DMS114 treated with DMSO at 0.1 percent for 48 hours (cell line): ENCODE measurements at regions not wholly inside any gene's neighbourhood (a gene's known extent, or its start where the extent isn't known, plus 50 kb on each side); places are given as distances from the start of the nearest gene placed in this dataset.
"Not testable (repeated sequence)": the region's sequence is repeated elsewhere in the genome, so short reads cannot be mapped to it uniquely, and the experiment has no call there.

Source experiments
- DNase-seq: peaks from one replicate; lab custom pipeline; 2025; ENCODE audit not compliant: unreplicated experiment; lab: John Stamatoyannopoulos, UW

DNA sequence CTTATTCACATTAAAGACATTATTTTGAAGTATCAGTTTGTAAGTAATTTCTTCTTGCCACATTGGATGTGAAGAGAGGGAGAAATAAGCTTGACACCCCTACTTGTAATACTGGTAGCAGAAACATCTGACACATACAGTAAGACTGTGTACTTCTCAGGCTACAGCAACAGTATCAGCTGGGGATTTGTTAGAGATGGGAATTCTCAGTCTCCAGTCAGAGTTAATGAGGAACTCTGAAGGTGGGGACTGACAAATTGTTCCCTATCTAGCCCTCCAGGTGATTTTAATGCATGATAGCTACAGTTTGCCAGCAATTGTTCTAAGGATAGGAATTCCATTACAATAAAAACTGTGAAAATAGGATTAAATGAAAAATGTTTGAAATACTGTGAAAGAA lies 524.8 kb downstream of the PRR16 start:
- DNase-seq = no peak

DNA sequence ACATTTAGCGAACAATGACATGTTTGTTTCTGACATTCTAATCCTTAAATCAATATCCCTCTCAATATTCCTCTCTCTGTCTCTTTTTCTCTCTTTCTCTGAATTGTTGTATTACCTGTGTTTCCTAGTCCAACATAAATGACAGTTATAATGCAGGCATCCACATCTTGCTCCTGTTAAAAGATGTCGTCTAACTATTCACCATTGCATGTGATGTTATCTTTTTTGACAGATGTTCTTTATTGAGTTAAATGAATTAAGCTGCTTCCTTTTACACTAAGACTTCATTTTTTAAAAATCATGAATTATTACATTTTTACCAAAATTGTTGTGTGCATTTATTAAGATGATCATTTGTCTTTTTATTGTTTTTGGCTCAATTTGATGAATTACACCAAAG lies 527.5 kb downstream of the PRR16 start:
- DNase-seq = no peak

DNA sequence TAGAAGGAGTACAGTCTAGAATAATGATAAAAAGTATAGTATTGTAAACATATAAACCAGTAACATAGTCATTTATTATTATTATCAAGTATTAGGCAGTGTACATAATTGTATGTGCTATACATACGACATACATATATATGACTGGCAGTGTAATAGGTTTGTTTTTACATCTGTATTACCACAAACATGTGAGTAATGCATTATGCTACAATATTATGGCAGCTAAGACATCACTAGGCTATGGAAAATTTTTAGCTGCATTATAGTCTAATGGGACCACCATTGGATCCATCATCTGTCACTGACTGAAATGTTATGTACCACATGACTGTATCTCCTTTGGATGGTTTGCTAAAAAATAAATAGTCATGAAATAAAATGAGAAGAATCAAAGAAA lies 530.0 kb downstream of the PRR16 start:
- DNase-seq = no peak

DNA sequence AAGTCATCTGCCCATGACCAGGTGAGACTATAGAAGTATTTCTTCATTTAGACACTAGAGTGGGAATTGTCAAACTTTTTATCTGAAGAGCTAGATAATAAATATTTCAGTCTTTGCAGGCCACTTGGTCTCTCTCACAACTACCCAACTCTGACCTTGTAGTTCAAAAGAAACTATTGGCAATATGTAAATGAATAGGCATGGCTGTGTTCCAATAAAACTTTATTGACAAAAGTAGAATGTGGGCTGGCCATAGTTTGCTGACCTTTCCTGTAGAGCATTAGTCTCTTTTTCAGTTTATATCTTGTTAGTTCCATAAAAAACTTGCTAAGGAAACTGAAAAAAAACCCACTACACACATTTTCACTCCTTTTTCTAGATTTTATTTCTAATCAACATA lies 535.5 kb downstream of the PRR16 start:
- no peak for DNase-seq

DNA sequence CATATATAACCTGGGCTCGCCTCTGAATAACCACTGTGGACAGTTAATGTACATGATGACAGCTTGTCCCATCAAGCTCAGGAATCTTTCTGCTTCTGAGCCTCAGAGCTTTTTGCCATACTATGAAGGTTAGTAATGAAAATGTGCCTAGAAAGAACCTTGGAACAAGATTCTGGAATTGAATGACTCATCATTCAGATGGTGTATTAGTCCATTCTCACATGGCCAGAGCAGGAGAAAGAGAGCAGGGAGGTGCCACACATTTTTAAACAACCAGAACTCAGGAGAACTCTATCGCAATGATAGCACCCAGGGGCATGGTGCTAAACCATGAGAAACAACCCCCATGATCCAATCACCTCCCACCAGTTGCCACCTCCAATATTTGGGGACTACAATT lies 542.1 kb downstream of the PRR16 start:
- DNase-seq = no peak

DNA sequence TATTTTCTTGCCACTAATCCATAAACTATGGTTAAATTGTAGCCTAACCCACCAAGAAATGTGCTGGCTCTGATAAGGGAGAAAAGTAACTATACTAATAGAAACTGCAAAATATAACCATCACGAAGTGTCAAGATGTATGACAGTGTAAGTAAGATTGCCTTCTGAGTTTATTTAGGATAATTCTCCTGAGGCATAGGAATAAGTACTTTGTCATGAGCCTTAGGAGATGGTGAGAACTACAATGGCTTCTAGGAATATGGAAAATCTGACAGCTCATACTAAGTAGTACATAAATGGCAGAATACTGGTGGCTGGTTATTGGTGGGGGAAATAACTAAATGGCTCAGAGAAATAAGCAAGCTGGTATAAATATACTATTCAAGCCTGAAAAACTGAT lies 543.9 kb downstream of the PRR16 start:
- no peak for DNase-seq

DNA sequence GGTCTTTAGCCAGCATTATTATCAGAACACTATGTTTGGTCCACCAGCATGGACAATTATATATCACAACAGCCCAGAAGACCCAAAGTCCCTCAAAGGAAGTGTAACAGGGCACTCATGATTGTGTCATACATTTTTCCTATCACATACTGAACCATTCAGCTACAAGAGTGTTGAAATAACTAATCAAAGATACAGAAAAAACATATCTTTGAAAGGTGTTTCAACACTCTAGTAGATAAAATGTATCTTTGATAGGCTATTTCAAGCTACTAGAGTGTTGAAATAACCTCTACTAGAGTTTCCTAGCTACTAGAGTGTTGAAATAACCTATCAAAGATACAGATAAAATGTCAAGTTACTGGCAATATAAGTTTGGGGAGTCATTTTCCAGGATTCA lies 545.0 kb downstream of the PRR16 start:
- no peak for DNase-seq

DNA sequence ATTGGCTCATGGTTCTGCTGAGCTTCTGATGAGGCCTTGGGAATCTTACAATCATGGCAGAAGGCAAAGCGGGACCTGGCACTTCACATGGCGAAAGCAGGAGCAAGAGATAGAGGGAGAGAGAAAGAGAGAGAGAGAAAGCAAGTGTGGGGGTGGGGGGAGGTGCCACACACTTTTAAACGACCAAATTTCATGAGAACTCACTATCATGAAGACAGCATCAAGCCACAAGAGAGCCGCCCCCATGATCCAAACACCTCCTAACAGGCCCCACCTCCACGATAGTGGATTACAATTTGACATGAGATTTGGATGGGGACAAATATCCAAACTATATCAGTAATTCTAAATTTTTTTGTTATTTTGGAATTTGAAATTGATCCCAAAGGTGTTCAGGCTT lies 553.9 kb downstream of the PRR16 start:
- DNase-seq = no peak

DNA sequence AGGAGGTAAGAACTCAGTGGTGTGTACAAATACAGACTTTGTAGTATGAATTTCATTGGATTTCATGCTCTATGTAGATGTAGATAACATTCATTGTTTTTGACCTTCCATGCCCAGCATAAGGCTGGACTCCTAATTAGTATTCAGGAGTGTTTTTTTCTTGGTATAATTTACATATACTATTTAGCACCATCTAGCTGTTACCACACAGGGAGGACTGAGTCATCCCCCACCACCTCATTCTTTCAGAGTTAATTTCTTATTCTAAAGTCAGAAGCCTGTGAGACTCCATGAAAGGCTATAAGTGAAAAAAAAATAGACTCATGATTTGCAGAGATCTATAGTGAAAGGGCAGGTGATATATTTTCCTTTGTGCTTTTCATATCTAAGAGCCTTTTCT lies 555.0 kb downstream of the PRR16 start:
- no peak for DNase-seq

DNA sequence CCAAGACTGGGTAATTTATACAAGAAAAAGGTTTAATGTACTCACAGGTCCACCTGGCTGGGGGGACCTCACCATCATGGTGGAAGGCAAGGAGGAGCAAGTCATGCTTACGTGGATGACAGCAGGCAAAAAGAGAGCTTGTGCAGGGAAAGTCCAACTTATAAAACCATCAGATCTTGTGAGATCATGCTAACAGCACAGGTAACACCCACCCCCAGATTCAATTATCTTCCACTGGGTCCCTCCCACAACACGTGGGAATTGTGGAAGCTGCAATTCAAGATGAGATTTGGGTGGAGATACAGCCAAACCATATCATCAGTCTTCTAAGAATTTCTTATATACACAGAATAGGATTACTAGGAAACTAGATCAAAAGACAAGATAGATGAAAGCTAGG lies 555.6 kb downstream of the PRR16 start:
- no peak for DNase-seq

DNA sequence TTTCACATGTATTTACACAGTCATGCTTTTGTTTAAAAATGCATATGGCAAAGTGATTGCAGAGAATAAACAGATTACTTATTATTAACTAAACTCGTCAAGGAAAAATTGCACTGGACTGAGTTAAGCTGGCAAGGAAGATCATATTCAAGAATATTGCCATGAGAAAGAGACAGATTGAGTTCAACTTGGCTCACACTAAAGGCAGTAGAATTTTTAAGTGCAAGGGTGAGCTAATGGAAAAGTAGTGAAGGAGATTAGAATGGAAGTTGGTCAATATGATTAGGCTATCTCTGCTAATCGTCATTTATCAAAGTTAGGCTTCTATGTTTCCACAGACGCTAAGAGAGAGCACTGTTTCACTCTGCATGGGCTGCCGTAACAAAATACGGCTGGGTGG lies 557.6 kb downstream of the PRR16 start:
- DNase-seq = no peak

DNA sequence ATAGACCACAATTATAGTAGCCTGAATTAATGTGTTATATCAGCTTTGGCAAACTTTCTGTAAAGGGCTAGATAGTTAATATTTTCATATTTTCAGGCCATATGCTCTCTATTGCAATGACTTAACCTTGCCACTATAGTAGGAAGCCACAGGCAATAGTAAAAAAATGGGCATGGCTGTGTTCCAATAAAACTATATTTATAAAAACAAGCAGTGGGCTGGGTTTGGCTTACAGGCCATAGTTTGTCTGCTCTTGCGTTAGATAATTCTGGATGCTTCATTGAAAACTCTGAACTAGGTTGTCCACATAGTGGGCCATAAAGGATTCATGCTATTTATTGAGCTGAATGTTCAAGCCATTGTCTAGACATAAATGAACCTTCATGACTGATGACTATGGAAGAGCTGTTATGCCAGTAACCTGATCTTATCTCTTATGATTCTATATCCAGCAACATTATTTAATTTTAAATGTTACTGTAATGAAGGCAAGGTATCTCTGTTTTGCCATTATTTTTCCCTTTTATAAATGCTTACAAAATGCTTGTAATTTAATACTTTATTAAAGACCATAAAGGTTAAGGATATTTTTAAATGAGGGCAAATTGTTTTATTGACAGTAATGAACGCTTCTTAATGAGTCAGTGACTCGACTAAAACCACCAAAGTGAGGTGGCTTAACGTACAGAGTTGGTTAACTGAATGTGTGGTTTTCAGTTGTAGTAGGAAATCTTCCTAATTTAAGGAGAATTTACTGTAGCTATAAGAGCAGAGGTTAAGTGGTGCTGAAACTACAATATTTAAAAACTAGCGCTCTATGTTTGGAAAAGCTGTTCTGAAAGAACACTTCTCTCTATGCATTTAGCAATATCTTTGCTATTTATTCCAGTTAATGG lies 560.6 kb downstream of the PRR16 start:
- no peak for DNase-seq

DNA sequence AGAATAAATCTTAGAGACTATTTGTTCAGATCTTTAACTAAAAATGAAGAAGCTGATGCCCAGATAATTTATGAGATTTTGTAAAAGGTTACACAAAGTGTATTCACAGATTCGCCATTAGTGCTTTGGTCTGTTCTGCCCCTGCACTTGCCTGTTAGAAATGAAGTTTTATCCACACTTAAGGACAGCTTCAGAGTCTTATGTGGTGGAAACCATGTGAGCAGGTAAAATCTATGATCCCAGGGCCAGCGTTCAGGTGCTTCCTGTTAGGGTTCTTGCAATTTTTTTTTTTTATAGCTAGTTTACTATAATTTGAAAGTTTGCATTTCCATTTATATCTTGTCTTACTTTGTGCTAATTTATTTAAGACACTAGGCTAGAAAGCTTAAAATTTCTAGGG lies 561.6 kb downstream of the PRR16 start:
- DNase-seq = no peak

DNA sequence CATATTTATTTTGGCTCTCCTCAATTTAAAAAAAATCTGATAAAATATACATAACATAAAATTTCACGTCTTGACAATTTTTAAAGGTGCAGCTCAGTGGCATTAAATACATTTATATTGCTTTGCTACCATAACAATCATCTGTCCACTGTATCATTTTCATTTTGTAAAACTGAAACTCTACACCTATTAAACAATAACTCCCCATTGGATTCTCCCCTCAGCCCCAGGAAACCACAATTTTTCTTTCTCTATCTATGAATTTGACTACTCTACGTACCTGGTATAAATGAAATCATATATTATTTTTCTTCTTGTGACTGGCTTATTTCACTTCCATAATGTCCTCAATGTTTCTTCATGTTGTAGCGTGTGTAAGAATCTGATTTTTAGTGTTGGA lies 563.5 kb downstream of the PRR16 start:
- DNase-seq = no peak

DNA sequence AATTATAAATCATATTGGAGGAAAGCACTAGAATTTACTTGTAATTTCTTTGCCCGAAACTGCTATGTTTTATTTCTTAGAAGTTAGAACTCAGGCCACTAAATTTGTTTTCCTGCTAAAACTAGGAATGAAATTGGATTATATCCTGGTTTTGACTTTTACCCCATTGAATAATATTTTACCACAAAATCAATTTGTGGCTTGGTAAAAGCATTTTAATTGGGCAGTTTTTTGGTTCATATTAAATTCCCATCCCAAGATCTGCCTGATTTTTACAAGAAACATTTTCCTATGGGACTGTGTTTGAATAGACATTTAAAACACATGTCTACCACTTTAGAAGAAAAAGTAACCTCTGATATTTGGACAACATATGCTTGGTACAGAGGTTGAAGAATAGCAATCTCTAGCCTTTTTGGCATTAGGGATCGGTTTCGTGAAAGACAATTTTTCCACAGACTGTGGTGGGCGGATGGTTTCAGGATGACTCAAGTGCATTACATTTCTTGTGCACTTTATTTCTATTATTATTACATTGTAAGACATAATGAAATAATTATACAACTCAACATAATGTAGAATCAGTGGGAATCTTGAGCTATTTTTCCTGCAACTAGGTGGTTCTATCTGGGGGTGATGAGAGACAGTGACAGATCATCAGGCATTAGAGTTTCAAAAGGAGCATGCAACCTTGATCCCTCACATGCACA lies 565.6 kb downstream of the PRR16 start:
- no peak for DNase-seq

DNA sequence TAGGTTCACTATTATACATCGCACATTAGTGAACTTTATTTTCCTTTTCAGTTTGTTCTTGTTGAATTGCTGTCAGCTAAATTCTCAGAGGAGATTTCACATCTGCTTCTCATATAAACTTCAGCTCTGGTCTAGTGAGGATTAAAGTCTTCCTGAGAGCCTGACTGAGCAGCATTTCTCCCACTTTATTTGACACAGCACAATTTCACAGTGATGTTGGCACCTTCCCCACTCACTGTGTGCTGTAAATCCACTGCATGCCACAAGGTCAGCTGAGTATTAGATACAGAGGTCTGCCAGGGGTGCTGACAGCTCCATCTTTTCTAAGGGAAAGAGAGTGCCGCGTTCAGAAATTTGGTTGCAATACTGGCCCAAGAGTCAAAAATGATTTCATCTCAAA lies 567.4 kb downstream of the PRR16 start:
- no peak for DNase-seq

DNA sequence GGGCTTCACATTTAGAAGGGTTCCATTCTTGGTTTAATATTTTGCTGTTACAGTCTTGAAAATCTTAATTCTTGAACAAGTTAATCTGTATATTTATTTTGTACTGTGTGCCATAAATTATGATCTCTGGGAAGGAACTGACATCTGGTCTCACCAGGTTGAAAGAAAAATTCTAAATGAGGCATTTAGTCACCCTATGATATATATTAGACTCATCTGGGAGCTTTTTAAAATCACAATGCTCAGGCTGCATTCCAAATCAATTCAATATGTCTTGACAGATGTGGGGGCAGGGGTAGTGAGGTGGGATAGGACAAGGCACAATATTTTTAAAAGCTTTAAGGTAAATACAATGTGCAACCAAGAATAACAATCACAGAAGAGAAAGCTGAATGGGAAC lies 569.2 kb downstream of the PRR16 start:
- no peak for DNase-seq

DNA sequence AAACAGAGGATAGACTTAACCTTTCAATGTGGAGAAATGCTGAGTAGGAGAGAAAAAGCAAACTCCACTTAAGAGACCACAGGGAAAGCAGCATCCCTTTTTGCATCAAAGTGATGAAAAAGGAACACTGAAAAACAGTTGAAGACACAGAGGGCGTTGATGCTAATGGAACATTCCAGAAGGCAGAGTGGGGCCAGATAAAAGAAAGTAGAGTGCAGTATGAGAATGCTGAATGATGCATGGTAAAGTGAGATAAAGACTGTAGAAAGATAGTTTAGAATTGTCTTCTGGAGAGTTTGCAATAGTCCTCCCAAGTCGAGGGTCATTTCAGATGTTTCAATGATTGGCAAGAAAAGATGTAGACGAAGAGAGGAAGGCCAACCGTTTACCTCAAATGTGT lies 574.3 kb downstream of the PRR16 start:
- DNase-seq = no peak

DNA sequence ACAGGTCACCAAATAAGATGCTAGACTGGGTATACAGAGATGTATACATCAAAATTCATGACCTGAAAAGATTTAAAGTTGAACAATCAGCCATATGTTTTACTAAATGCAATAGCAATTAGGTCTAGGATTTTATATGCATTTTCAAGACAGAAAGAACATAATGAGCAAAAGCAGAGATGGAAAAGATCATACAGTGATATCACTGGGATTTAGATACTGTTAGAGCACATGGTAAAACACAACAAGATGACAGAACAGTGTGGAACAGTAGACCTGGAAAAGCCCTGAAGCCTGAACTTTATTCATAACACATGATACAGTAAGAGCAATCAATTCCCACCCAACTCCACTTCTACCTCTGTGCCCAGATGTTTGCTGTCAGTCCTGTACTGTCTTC lies 585.9 kb downstream of the PRR16 start:
- no peak for DNase-seq

DNA sequence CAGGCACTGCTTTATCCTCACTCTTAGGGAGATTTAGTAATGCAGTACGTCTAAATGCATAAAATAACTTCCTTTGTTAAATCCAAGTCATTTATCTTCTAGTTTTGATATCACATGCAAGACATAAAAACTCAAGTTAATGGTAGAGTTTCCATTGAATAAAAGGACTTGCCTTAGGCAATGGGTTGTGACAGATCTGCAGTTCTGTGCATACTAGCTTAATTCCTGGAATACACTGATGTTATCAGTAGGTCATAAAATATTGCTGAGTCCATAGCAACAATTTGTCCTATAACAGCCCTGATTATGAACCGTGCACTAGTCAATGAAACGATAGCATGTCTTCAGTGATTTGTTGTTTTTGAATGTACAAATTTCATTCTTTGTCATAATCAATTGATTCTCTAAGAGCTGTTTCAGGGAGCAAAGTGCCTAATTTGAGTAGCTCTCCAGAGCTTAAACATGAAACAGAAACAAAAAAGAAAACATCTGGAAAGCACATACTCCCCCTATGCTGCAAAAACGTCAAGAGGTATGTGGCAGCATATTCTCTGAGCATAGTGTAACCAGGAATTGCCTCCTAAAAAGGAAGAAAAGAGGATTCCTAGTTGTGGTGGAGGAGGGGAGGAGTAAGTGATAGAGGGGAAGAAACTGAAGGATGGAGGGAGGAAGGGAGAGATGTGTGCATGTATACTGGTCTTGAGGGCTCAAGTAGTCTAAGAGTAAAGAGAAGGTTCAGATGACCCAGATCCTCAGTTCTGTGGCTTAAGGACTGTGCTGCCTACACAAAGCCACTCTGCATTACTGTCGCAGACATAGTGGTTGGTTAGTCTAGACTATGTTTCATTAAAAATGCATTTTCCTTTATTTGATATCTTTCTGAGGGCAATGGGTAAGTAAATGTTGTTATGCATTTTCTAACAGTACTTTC lies 589.2 kb downstream of the PRR16 start:
- DNase-seq = no peak

DNA sequence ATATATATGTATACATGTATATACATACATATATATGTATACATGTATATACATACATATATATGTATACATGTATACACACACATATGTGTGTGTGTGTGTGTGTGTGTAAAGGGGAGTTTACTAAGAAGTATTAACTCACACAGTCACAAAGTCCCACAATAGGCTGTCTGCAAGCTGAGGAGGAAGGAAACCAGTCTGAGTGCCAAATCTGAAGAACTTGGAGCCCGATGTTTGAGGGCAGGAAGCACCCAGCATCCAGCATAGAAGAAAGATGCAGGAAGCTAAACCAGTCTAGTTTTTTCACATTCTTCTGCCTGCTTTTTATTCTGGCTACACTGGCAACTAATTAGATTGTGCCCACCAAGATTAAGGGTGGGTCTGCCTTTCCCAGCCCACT lies 591.5 kb downstream of the PRR16 start:
- DNase-seq = no peak

DNA sequence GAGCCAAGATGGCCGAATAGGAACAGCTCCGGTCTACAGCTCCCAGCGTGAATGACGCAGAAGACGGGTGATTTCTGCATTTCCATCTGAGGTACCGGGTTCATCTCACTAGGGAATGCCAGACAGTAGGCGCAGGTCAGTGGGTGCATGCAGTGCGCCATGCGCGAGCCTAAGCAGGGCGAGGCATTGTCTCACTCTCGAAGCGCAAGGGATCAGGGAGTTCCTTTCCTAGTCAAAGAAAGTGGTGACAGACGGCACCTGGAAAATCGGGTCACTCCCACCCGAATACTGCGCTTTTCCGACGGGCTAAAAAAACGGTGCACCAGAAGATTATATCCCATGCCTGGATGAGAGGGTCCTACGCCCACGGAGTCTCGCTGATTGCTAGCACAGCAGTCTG lies 600.1 kb downstream of the PRR16 start:
- DNase-seq = not testable (repeated sequence)
